ENCODE measurements at regions not wholly inside any gene's neighbourhood (a gene's known extent, or its start where the extent isn't known, plus 50 kb on each side); places are given as distances from the start of the nearest gene placed in this dataset.
A peak's percentile ranks its signal among the peaks of the same experiment; 100 is the strongest.

DNA sequence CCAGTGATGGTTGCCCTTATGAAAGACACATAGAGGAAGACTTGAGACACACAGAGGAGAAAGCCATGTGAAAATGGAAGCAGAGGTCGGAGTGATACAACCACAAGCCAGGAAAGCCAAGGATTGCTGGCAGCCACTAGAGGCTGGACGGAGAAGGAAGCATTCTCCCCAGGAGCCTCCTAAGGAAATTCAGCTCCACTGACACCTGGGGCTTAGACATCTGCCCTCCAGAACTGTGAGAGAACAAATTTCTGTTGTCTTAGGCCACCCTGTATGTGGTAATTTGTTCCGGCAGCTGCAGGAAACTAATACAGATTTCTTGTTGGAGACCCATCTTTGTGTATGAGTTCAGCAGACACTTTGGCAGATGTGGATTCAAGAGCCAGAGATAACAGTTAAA lies 126.9 kb upstream of the ATP1A1 start:
- no peak overlapping the region for H3K4me3 ChIP-seq (ENCODE audit: low read length)
- TF ChIP-seq, protein P1, sequence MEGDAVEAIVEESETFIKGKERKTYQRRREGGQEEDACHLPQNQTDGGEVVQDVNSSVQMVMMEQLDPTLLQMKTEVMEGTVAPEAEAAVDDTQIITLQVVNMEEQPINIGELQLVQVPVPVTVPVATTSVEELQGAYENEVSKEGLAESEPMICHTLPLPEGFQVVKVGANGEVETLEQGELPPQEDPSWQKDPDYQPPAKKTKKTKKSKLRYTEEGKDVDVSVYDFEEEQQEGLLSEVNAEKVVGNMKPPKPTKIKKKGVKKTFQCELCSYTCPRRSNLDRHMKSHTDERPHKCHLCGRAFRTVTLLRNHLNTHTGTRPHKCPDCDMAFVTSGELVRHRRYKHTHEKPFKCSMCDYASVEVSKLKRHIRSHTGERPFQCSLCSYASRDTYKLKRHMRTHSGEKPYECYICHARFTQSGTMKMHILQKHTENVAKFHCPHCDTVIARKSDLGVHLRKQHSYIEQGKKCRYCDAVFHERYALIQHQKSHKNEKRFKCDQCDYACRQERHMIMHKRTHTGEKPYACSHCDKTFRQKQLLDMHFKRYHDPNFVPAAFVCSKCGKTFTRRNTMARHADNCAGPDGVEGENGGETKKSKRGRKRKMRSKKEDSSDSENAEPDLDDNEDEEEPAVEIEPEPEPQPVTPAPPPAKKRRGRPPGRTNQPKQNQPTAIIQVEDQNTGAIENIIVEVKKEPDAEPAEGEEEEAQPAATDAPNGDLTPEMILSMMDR (IDR thresholded peaks at IDR 0.05; ENCODE audit: insufficient read depth, low read depth, low read length, missing control alignments) = no peak
- DNase-seq (ENCODE audit: low read depth) = no peak

DNA sequence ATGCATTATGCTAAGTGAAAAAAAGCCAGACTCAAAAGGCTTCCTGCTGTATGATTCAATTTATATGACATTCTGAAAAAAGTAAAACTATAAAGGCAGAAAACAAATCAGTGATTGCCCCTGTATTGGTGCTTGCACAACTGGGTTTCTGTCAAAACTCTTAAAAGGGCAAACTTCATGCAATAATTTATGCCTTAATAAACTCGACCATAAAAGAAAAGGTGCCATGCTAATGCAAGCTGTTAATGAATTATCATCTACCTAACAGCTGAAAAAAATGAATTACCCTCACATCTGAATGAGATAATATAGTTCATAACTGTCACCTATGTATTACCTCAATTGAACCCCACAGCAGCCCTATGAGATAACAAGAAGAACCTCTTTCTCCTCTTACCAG lies 120.8 kb upstream of the ATP1A1 start:
- DNase-seq (ENCODE audit: low read depth) = no peak
- TF ChIP-seq, protein P1 (IDR thresholded peaks at IDR 0.05; ENCODE audit: insufficient read depth, low read depth, low read length, missing control alignments) = no peak
- no peak overlapping the region for H3K4me3 ChIP-seq (ENCODE audit: low read length)

DNA sequence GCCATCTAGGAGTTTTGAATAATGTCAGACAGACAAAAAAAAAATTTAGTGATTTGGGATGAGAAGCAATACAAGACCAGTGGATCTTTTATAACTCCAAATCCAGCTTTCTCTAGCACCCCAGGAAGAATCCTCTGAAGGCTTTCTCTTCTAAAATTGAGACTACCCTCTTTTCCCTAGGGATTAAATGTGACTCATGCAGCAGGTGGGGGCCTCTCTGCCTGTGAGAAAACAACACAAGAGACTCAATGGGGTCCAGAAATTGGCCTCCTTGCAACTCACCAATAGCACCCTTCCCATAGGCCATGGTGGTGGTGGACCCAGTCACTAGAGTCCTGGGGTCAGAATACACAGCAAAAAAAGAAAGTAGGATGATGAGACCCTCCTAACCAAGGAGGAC lies 120.3 kb upstream of the ATP1A1 start:
- TF ChIP-seq, protein P1 (IDR thresholded peaks at IDR 0.05; ENCODE audit: insufficient read depth, low read depth, low read length, missing control alignments) = no peak

DNA sequence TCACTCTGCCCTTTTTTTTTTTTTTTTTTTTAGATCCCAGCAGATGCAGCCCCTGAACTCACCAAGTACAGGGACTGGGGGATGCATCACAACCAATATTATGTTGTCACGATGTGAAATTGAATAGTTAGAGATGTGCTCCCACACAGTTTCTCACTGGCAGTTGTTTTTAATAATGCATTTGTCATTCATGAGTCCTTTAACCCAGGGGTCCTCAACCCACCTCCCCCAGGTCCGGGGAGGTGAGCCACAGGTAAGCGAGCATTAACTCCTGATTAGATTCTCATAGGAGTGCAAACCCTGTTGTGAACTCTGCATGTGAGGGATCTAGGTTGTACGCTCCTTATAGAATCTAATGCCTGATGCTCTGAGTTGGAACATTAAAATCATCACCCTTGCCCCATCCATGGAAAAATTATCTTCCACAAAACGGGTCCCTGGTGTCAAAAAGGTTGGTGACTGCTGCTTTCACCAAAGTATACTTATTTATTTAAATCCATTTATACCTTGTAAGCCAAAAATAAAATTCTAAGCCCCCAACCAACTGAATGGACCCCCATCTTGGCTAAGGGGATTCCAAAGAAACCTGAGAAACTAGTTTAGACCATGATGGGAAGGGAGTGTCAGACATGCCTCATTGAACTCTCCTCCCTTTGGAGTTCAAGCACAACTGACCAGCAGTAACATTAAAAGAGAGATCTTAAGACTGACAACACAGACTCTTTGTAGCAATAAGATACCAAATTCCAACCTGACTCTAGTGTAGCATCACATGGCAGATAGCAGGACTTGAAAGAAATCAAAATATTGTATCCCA lies 119.3 kb upstream of the ATP1A1 start:
- H3K4me3 ChIP-seq (ENCODE audit: low read length) = no peak overlapping the region
- DNase-seq (ENCODE audit: low read depth) = no peak
- TF ChIP-seq, protein P1 (IDR thresholded peaks at IDR 0.05; ENCODE audit: insufficient read depth, low read depth, low read length, missing control alignments) = no peak

More for the DNA sequence above, 120.3 kb upstream of the ATP1A1 start:
- DNase-seq (ENCODE audit: low read depth) = no peak
- no peak overlapping the region for H3K4me3 ChIP-seq (ENCODE audit: low read length)

DNA sequence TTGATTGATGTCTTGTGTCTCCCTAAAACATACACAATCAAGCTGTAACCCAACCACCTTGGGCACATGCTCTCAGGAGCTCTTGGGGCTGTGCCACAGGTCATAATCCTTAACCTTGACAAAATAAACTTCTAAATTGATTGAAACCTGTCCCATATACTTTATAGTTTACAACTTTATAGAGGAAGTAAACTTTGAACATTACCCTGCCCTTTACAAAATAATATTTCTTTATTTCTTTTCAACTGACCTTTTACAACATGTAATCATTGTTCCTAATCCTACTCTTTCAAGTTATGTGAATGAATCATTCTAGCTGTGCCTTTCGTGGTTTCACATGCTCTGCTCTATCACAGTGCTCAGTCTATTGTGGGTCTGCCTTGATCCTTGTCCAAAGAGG lies 118.3 kb upstream of the ATP1A1 start:
- TF ChIP-seq, protein P1 (IDR thresholded peaks at IDR 0.05; ENCODE audit: insufficient read depth, low read depth, low read length, missing control alignments) = no peak
- peak; percentile 41 for DNase-seq (ENCODE audit: low read depth)
- H3K4me3 ChIP-seq (ENCODE audit: low read length) = no peak overlapping the region

DNA sequence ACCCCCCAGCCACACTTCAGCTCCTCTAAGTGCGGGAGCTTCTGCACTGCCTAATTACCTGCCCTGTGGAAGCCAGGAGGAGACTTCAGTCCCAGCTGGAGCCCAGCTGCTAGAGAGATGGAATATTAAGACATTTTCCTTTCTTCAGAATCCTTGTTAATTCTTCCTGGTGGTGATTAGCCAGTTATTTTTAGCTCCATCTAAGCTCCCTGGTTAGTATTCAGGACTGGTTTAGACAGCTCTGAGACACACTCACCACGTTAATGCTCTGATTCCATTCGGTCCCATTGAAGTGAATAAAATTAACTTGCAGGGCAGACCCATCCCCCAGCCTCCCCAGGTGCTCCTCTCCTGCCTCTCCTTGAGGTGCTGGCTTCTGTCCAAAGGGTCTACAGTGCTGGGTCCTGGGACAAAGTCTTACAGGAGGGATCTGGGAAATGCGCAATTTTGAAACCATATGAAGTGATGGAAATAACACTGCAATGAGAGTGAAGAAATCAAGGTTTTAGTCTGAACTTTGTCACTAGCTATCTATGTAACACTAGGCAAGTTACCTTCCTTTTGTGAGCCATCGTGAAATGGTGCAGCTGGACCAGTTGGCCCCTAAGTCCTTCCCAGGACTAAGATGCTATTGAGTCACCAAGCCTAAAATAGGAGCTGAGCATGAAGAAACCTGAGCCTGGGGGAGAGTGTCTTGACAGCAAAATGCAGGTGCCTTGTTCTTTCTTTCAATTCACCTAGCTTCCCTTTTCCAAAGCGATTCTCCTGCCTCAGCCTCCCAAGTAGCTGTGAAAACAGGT lies 117.4 kb upstream of the ATP1A1 start:
- peak; percentile 15 for DNase-seq (ENCODE audit: low read depth)
- TF ChIP-seq, protein P1 (IDR thresholded peaks at IDR 0.05; ENCODE audit: insufficient read depth, low read depth, low read length, missing control alignments) = no peak
- no peak overlapping the region for H3K4me3 ChIP-seq (ENCODE audit: low read length)

Measured in epithelial cell of esophagus (primary cell).